IMR-90 (cell line): ENCODE measurements at regions not wholly inside any gene's neighbourhood (a gene's known extent, or its start where the extent isn't known, plus 50 kb on each side); places are given as distances from the start of the nearest gene placed in this dataset.

Source experiments
- ATAC-seq: fragments of 200-7000 bp; cut with Tn5 transposase; 2 replicates; pipeline ENCODE4 v1.9.1; 2020; ENCODE audit warnings: low read depth, mild to moderate bottlenecking, moderate library complexity
- BruUV-seq: library from RNA; stranded (reverse); fragments of 400-500 nt; replicated peaks from 2 replicates; lab custom pipeline; 2021; lab: Mats Ljungman, UMichigan
- CTCF ChIA-PET: fragments of 300-600 bp; formaldehyde crosslinking; extraction: SDS; loops from one replicate; lab custom pipeline; 2021; ENCODE audit warnings: antibody characterized with exemption; lab: Yijun Ruan, JAX
- POLR2A ChIA-PET: fragments of 300-600 bp; sonication (Branson Sonifier 250); formaldehyde crosslinking; loops from one replicate; lab custom pipeline; 2022; ENCODE audit warnings: antibody characterized with exemption; ENCODE audit not compliant: unreplicated experiment; lab: Charles Lee
- DNase-seq: peaks from one replicate; pipeline ENCODE4 v3.0.0; 2013
- H2AFZ ChIP-seq: replicated peaks from 2 replicates; pipeline ENCODE3; 2013; ENCODE audit warnings: low read length, mild to moderate bottlenecking; ENCODE audit not compliant: poor library complexity
- H2AK5ac ChIP-seq: 2 replicates; pipeline ENCODE4 v1.6.1; 2013; ENCODE audit warnings: low read depth, low read length, inconsistent platforms
- H2AK9ac ChIP-seq: replicated peaks from 2 replicates; pipeline ENCODE3; 2013; ENCODE audit warnings: mild to moderate bottlenecking, low read depth, low read length, moderate library complexity; ENCODE audit not compliant: poor library complexity
- H2BK120ac ChIP-seq: 2 replicates; pipeline ENCODE4 v1.6.1; 2013; ENCODE audit warnings: low read depth, low read length, inconsistent platforms
- H2BK15ac ChIP-seq: 3 replicates; pipeline ENCODE4 v1.6.1; 2013; ENCODE audit warnings: low read depth, low read length, inconsistent platforms
- H2BK20ac ChIP-seq: 2 replicates; pipeline ENCODE4 v1.6.1; 2013; ENCODE audit warnings: low read depth, mild to moderate bottlenecking, inconsistent platforms, low read length, moderate library complexity
- H2BK5ac ChIP-seq: 2 replicates; pipeline ENCODE4 v1.6.1; 2013; ENCODE audit warnings: mild to moderate bottlenecking, low read depth, low read length, inconsistent platforms; ENCODE audit not compliant: poor library complexity, severe bottlenecking
- H3K14ac ChIP-seq: replicated peaks from 2 replicates; pipeline ENCODE4 v1.6.1; 2013; ENCODE audit warnings: low read depth, low read length, inconsistent platforms
- H3K18ac ChIP-seq: 2 replicates; pipeline ENCODE4 v1.6.1; 2013; ENCODE audit warnings: low read depth, low read length, control low read depth
- H3K23ac ChIP-seq: 2 replicates; pipeline ENCODE4 v1.6.1; 2013; ENCODE audit warnings: low read depth, low read length, inconsistent platforms
- H3K27ac ChIP-seq: 2 replicates; pipeline ENCODE4 v1.5.1; 2013; ENCODE audit warnings: mild to moderate bottlenecking, control low read depth, low read length; ENCODE audit not compliant: insufficient read depth
- H3K27me3 ChIP-seq: 2 replicates; pipeline ENCODE4 v1.6.1; 2013; ENCODE audit warnings: low read length; ENCODE audit not compliant: control insufficient read depth, insufficient read depth
- H3K36me3 ChIP-seq: 2 replicates; pipeline ENCODE4 v1.6.1; 2013; ENCODE audit warnings: low read length, mixed read lengths; ENCODE audit not compliant: control insufficient read depth, insufficient read depth
- H3K4ac ChIP-seq: 2 replicates; pipeline ENCODE4 v1.6.1; 2013; ENCODE audit warnings: low read depth, low read length, inconsistent platforms
- H3K4me1 ChIP-seq: 2 replicates; pipeline ENCODE4 v1.6.1; 2013; ENCODE audit warnings: low read length, mixed read lengths; ENCODE audit not compliant: control insufficient read depth, insufficient read depth
- H3K4me2 ChIP-seq: 2 replicates; pipeline ENCODE4 v1.6.1; 2013; ENCODE audit warnings: low read depth, mild to moderate bottlenecking, control low read depth, low read length, moderate library complexity
- H3K4me3 ChIP-seq: 2 replicates; pipeline ENCODE4 v1.5.1; 2013; ENCODE audit warnings: low read depth, mild to moderate bottlenecking, control low read depth, low read length, moderate library complexity; ENCODE audit not compliant: insufficient read depth
- H3K56ac ChIP-seq: 2 replicates; pipeline ENCODE4 v1.6.1; 2013; ENCODE audit warnings: low read length, inconsistent platforms; ENCODE audit not compliant: insufficient read depth; ENCODE audit errors: extremely low read depth
- H3K79me1 ChIP-seq, 2 experiments: 2 replicates each; pipeline ENCODE4 v1.6.1; 2013; ENCODE audit warnings: low read length in 2 of 2, inconsistent platforms in 1 of 2, low read depth in 1 of 2
- H3K9ac ChIP-seq: 2 replicates; pipeline ENCODE4 v1.6.1; 2013; ENCODE audit warnings: low read depth, low read length, control low read depth
- H3K9me1 ChIP-seq: 2 replicates; pipeline ENCODE4 v1.6.1; 2013; ENCODE audit warnings: low read length, inconsistent platforms; ENCODE audit not compliant: insufficient read depth
- H3K9me3 ChIP-seq: 2 replicates; pipeline ENCODE4 v1.6.1; 2013; ENCODE audit warnings: low read length; ENCODE audit not compliant: control insufficient read depth, insufficient read depth
- H4K20me1 ChIP-seq: 2 replicates; pipeline ENCODE4 v1.6.1; 2013; ENCODE audit warnings: low read length, inconsistent platforms; ENCODE audit not compliant: insufficient read depth
- H4K5ac ChIP-seq: 2 replicates; pipeline ENCODE4 v1.6.1; 2013; ENCODE audit warnings: mild to moderate bottlenecking, low read depth, low read length, control low read depth
- H4K8ac ChIP-seq, 2 experiments: 2 replicates each; pipeline ENCODE4 v1.6.1; 2013; ENCODE audit warnings: low read depth in 2 of 2, low read length in 2 of 2, control low read depth in 1 of 2, inconsistent platforms in 1 of 2
- H4K91ac ChIP-seq: 2 replicates; pipeline ENCODE4 v1.6.1; 2013; ENCODE audit warnings: low read depth, low read length, inconsistent platforms; ENCODE audit not compliant: insufficient read depth
- CEBPB ChIP-seq: IDR thresholded peaks from 2 replicates; pipeline ENCODE4 v1.6.1; 2012; ENCODE audit warnings: low read depth, low read length, improper control_type of control experiment
- MAZ ChIP-seq: IDR thresholded peaks from 2 replicates; pipeline ENCODE4 v1.6.1; 2012; ENCODE audit warnings: low read depth, mild to moderate bottlenecking, low read length, improper control_type of control experiment, moderate library complexity, borderline replicate concordance
- POLR2A ChIP-seq: IDR thresholded peaks from 2 replicates; pipeline ENCODE4 v1.6.1; 2012; ENCODE audit warnings: mild to moderate bottlenecking, low read depth, low read length
- RCOR1 ChIP-seq: IDR thresholded peaks from 2 replicates; pipeline ENCODE4 v1.6.1; 2012; ENCODE audit warnings: mild to moderate bottlenecking, low read length, improper control_type of control experiment; ENCODE audit not compliant: insufficient replicate concordance
- RFX5 ChIP-seq: IDR thresholded peaks from 2 replicates; pipeline ENCODE4 v1.8.0; 2012; ENCODE audit warnings: low read depth, mild to moderate bottlenecking, low read length, moderate library complexity
- SMC3 ChIP-seq: fragments of 150-350 bp; IDR thresholded peaks from 2 replicates; pipeline ENCODE4 v1.6.1; 2016; ENCODE audit warnings: low read depth, mild to moderate bottlenecking, antibody characterized with exemption, low read length, moderate library complexity
- USF2 ChIP-seq: fragments of 150-350 bp; IDR thresholded peaks from 2 replicates; pipeline ENCODE4 v1.6.1; 2017; ENCODE audit warnings: mild to moderate bottlenecking, antibody characterized with exemption, low read length, low read depth
- WGBS, 2 experiments: methylation state at CpG; one replicate each; pipeline versions ENCODE4 v1.1.5 to v1.1.7; 2013; ENCODE audit warnings: missing lambda C conversion rate in 2 of 2; ENCODE audit not compliant: insufficient read length in 1 of 2; ENCODE audit errors: extremely low coverage in 2 of 2; 5-methylcytosine and 5-hydroxymethylcytosine counted together
- dilution Hi-C: fragments of 300-500 bp; cut with HindIII; formaldehyde crosslinking; loops from one replicate; pipeline ENCODE4 v1.14.3; 2018; ENCODE audit warnings: low sequenced_read_pairs; ENCODE audit not compliant: unreplicated experiment
- in situ Hi-C: fragments of 300-500 bp; cut with MboI; formaldehyde crosslinking; loops from 3 replicates; pipeline ENCODE4 v1.14.3; 2019; ENCODE audit warnings: low sequenced_read_pairs, inconsistent platforms, mixed read lengths
- intact Hi-C: fragments of 100-400 bp; cut with micrococcal nuclease; formaldehyde crosslinking; loops from 2 replicates; pipeline ENCODE4 v1.10.0; 2022

- Histone ChIP-seq H3K27ac (no peak overlapping the region), H3K9me3 (peaks cover 5% of the 10 kb centered on the region), H3K9me1 (no peaks in the 10 kb centered on the region), H4K5ac (no peak overlapping the region), H3K36me3 (no peaks in the 10 kb centered on the region), H3K18ac (no peak overlapping the region), H3K4me3 (no peak overlapping the region), H3K79me1 (no peaks in the 10 kb centered on the region), H4K91ac (no peak overlapping the region), H3K23ac (no peak overlapping the region), H2AFZ (no peak overlapping the region), H3K27me3 (no peaks in the 10 kb centered on the region), H2BK15ac (no peak overlapping the region), H4K20me1 (no peaks in the 10 kb centered on the region), H2AK5ac (no peak overlapping the region), H2AK9ac (no peak overlapping the region), H2BK120ac (no peak overlapping the region), H3K4me1 (no peaks in the 10 kb centered on the region), H2BK5ac (no peak overlapping the region), H3K9ac (no peak overlapping the region), H4K8ac (no peak overlapping the region), H3K56ac (no peak overlapping the region), H3K4me2 (no peak overlapping the region), H2BK20ac (no peak overlapping the region), H3K14ac (no peak overlapping the region), H3K4ac (no peak overlapping the region)
- BruUV-seq, result no TSS peak
- in situ Hi-C loops (no loop called here), dilution Hi-C loops (no loop called here), intact Hi-C loops (no loop called here)
- no peak for TF ChIP-seq SMC3
- no peak for TF ChIP-seq RCOR1
- peak; percentile 67 for TF ChIP-seq CEBPB
- no peak for TF ChIP-seq RFX5
- no peak for TF ChIP-seq USF2
- no peak for TF ChIP-seq POLR2A
- no peak for TF ChIP-seq MAZ
- ATAC-seq, result no peak
- CTCF ChIA-PET, result no interaction called here
- whole genome bisulfite sequencing, 2 experiments, result no CpG with 5 or more reads among the region's 2 CpGs
- POLR2A ChIA-PET, result no interaction called here
- no peak for DNase-seq
These were observed 76.4 kb upstream of the GALNT17 start for GRCh38 chr7:71055504-71055903.
